ENCODE measurements at regions not wholly inside any gene's neighbourhood (a gene's known extent, or its start where the extent isn't known, plus 50 kb on each side); places are given as distances from the start of the nearest gene placed in this dataset.

GRCh38 chr13:81153478-81153877, 812.6 kb upstream of the SPRY2 start:
- no peak for TF ChIP-seq CTCF (IDR thresholded peaks at IDR 0.05)
- TF ChIP-seq POLR2A (IDR thresholded peaks at IDR 0.05) = no peak
